ENCODE measurements at regions not wholly inside any gene's neighbourhood (a gene's known extent, or its start where the extent isn't known, plus 50 kb on each side); places are given as distances from the start of the nearest gene placed in this dataset.

- no peaks in the 10 kb centered on the region for H3K4me1 ChIP-seq (ENCODE audit: insufficient read depth, low read length)
- no peak overlapping the region for H3K4me3 ChIP-seq (ENCODE audit: low read depth in 1 of 2, low read length in 2 of 2)
- no peak for DNase-seq
- no peaks in the 10 kb centered on the region for H3K9me3 ChIP-seq (ENCODE audit: insufficient read depth, low read length, severe bottlenecking)
- no peak overlapping the region for H3K4me2 ChIP-seq (ENCODE audit: insufficient read depth, low read length)
- no peak overlapping the region for H3K27ac ChIP-seq (ENCODE audit: low read length)
- no peaks in the 10 kb centered on the region for H3K36me3 ChIP-seq (ENCODE audit: insufficient read depth, low read length)
- TF ChIP-seq EZH2 (IDR thresholded peaks at IDR 0.05; ENCODE audit: borderline replicate concordance, low read depth, low read length, severe bottlenecking), result no peak
- H3K27me3 ChIP-seq (ENCODE audit: insufficient read depth, low read length, poor library complexity), result no peaks in the 10 kb centered on the region
- H3K79me2 ChIP-seq (ENCODE audit: insufficient read depth, low read length), result no peaks in the 10 kb centered on the region
- no peak overlapping the region for H2AFZ ChIP-seq (ENCODE audit: low read depth, low read length)
- H3K9ac ChIP-seq (ENCODE audit: low read depth, low read length), result no peak overlapping the region
- ATAC-seq (ENCODE audit: insufficient read depth, low read depth), result no peak
- no peaks in the 10 kb centered on the region for H4K20me1 ChIP-seq (ENCODE audit: insufficient read depth, low read length)
Measured at GRCh38 chr6:20309186-20309585, 92.5 kb upstream of the E2F3 start.

- Histone ChIP-seq H3K9me3 (ENCODE audit: insufficient read depth, low read length, severe bottlenecking) (no peaks in the 10 kb centered on the region), H3K36me3 (ENCODE audit: insufficient read depth, low read length) (no peaks in the 10 kb centered on the region), H4K20me1 (ENCODE audit: insufficient read depth, low read length) (no peaks in the 10 kb centered on the region), H3K27ac (ENCODE audit: low read length) (no peak overlapping the region), H3K4me1 (ENCODE audit: insufficient read depth, low read length) (no peaks in the 10 kb centered on the region), H2AFZ (ENCODE audit: low read depth, low read length) (no peak overlapping the region), H3K9ac (ENCODE audit: low read depth, low read length) (no peak overlapping the region), H3K79me2 (ENCODE audit: insufficient read depth, low read length) (no peaks in the 10 kb centered on the region), H3K4me2 (ENCODE audit: insufficient read depth, low read length) (no peak overlapping the region), H3K27me3 (ENCODE audit: insufficient read depth, low read length, poor library complexity) (no peaks in the 10 kb centered on the region), H3K4me3 (ENCODE audit: low read depth in 1 of 2, low read length in 2 of 2) (no peak overlapping the region)
- DNase-seq (no peak), ATAC-seq (ENCODE audit: insufficient read depth, low read depth) (no peak)
- TF ChIP-seq EZH2 (IDR thresholded peaks at IDR 0.05; ENCODE audit: borderline replicate concordance, low read depth, low read length, severe bottlenecking) (no peak), CTCF (IDR thresholded peaks at IDR 0.05; ENCODE audit: borderline replicate concordance, extremely low read depth, low read length, poor library complexity, severe bottlenecking) (no peak)
Measured at GRCh38 chr6:20310185-20310584, 91.5 kb upstream of the E2F3 start.

GRCh38 chr6:20312606-20313005 lies 89.1 kb upstream of the E2F3 start:
- no peak for ATAC-seq (ENCODE audit: insufficient read depth, low read depth)
- H3K9me3 ChIP-seq (ENCODE audit: insufficient read depth, low read length, severe bottlenecking), result no peaks in the 10 kb centered on the region
- no peaks in the 10 kb centered on the region for H4K20me1 ChIP-seq (ENCODE audit: insufficient read depth, low read length)
- no peak for DNase-seq
- H3K27ac ChIP-seq (ENCODE audit: low read length), result no peak overlapping the region
- no peak overlapping the region for H3K9ac ChIP-seq (ENCODE audit: low read depth, low read length)
- H3K4me1 ChIP-seq (ENCODE audit: insufficient read depth, low read length), result no peaks in the 10 kb centered on the region
- TF ChIP-seq CTCF (IDR thresholded peaks at IDR 0.05; ENCODE audit: borderline replicate concordance, extremely low read depth, low read length, poor library complexity, severe bottlenecking), result no peak
- TF ChIP-seq EZH2 (IDR thresholded peaks at IDR 0.05; ENCODE audit: borderline replicate concordance, low read depth, low read length, severe bottlenecking), result no peak
- H2AFZ ChIP-seq (ENCODE audit: low read depth, low read length), result no peak overlapping the region
- no peak overlapping the region for H3K4me2 ChIP-seq (ENCODE audit: insufficient read depth, low read length)
- H3K4me3 ChIP-seq (ENCODE audit: low read depth in 1 of 2, low read length in 2 of 2), result no peak overlapping the region
- no peaks in the 10 kb centered on the region for H3K27me3 ChIP-seq (ENCODE audit: insufficient read depth, low read length, poor library complexity)
- no peaks in the 10 kb centered on the region for H3K36me3 ChIP-seq (ENCODE audit: insufficient read depth, low read length)
- H3K79me2 ChIP-seq (ENCODE audit: insufficient read depth, low read length), result no peaks in the 10 kb centered on the region

GRCh38 chr6:20313051-20313450 lies 88.6 kb upstream of the E2F3 start:
- Histone ChIP-seq H2AFZ (ENCODE audit: low read depth, low read length) (no peak overlapping the region), H3K4me1 (ENCODE audit: insufficient read depth, low read length) (no peaks in the 10 kb centered on the region), H3K79me2 (ENCODE audit: insufficient read depth, low read length) (no peaks in the 10 kb centered on the region), H3K9ac (ENCODE audit: low read depth, low read length) (no peak overlapping the region), H3K27ac (ENCODE audit: low read length) (no peak overlapping the region), H4K20me1 (ENCODE audit: insufficient read depth, low read length) (no peaks in the 10 kb centered on the region), H3K4me3 (ENCODE audit: low read depth in 1 of 2, low read length in 2 of 2) (no peak overlapping the region), H3K27me3 (ENCODE audit: insufficient read depth, low read length, poor library complexity) (no peaks in the 10 kb centered on the region), H3K4me2 (ENCODE audit: insufficient read depth, low read length) (no peak overlapping the region), H3K9me3 (ENCODE audit: insufficient read depth, low read length, severe bottlenecking) (no peaks in the 10 kb centered on the region), H3K36me3 (ENCODE audit: insufficient read depth, low read length) (no peaks in the 10 kb centered on the region)
- TF ChIP-seq CTCF (IDR thresholded peaks at IDR 0.05; ENCODE audit: borderline replicate concordance, extremely low read depth, low read length, poor library complexity, severe bottlenecking) (no peak), EZH2 (IDR thresholded peaks at IDR 0.05; ENCODE audit: borderline replicate concordance, low read depth, low read length, severe bottlenecking) (no peak)
- 0 out of 3 replicates have a peak, but pooled peaks have one; percentile 27 for ATAC-seq (ENCODE audit: insufficient read depth, low read depth)
- no peak for DNase-seq

Data from DND-41 (cell line).